ENCODE measurements at regions not wholly inside any gene's neighbourhood (a gene's known extent, or its start where the extent isn't known, plus 50 kb on each side); places are given as distances from the start of the nearest gene placed in this dataset.

DNA sequence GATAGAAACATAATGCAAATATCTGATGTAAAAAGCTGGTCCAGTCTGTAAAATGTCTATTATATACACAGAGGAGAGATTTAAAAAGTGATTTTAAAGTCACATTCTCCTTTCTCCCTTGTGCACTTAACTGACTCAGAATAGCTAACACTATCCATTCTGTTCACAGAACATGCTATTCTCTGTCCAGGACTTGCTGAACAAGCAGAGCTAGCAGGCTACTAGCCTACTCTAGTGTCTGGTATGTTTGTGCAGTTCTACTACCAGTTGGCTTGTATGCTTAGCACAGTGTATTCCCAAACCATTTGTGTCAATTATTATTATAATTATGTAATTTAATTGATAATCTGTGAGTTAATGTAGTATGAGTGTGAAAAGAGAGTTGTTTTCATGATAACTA lies 161.7 kb upstream of the NUDT12 start:
- POLR2A ChIA-PET = no interaction called here
- intact Hi-C loops (cut with micrococcal nuclease) = no loop called here
- no peaks in the 10 kb centered on the region for H3K27me3 Mint-ChIP-seq
- H3K4me3 Mint-ChIP-seq = no peak overlapping the region
- CTCF ChIA-PET = no interaction called here
- no peaks in the 10 kb centered on the region for H3K36me3 Mint-ChIP-seq (ENCODE audit: low read depth)
- no peaks in the 10 kb centered on the region for H3K4me1 Mint-ChIP-seq
- TF ChIP-seq, protein P1, sequence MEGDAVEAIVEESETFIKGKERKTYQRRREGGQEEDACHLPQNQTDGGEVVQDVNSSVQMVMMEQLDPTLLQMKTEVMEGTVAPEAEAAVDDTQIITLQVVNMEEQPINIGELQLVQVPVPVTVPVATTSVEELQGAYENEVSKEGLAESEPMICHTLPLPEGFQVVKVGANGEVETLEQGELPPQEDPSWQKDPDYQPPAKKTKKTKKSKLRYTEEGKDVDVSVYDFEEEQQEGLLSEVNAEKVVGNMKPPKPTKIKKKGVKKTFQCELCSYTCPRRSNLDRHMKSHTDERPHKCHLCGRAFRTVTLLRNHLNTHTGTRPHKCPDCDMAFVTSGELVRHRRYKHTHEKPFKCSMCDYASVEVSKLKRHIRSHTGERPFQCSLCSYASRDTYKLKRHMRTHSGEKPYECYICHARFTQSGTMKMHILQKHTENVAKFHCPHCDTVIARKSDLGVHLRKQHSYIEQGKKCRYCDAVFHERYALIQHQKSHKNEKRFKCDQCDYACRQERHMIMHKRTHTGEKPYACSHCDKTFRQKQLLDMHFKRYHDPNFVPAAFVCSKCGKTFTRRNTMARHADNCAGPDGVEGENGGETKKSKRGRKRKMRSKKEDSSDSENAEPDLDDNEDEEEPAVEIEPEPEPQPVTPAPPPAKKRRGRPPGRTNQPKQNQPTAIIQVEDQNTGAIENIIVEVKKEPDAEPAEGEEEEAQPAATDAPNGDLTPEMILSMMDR (IDR thresholded peaks at IDR 0.05) = no peak
- peaks cover 13% of the 10 kb centered on the region for H3K9me3 Mint-ChIP-seq
- no peak overlapping the region for H3K27ac Mint-ChIP-seq
- DNase-seq (no peak), ATAC-seq (ENCODE audit: low read depth) (no peak)

DNA sequence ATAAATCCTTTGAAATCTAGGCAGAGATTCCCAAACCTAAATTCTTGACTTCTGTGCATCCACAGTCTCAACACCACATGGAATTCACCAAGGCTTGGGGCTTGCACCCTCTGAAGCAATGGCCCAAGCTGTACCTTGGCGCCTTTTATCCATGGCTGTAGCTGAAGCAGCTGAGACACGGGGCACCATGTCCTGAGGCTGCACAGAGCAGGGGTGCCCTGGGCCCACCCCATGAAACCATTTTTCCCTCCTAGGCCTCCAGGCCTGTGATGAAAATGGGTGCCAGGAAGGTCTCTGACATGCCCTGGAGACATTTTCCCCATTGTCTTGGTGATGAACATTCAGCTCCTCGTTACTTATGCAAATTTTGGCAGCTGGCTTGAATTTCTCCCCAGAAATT lies 158.6 kb upstream of the NUDT12 start:
- peaks cover 19% of the 10 kb centered on the region for H3K9me3 Mint-ChIP-seq
- TF ChIP-seq, protein P1 (IDR thresholded peaks at IDR 0.05) = no peak
- no peaks in the 10 kb centered on the region for H3K4me1 Mint-ChIP-seq
- H3K4me3 Mint-ChIP-seq = no peak overlapping the region
- intact Hi-C loops (cut with micrococcal nuclease) = no loop called here
- no peak overlapping the region for H3K27ac Mint-ChIP-seq
- ChIA-PET CTCF (no interaction called here), POLR2A (no interaction called here)
- H3K36me3 Mint-ChIP-seq (ENCODE audit: low read depth) = no peaks in the 10 kb centered on the region
- ATAC-seq (ENCODE audit: low read depth) (no peak), DNase-seq (no peak)
- H3K27me3 Mint-ChIP-seq = no peaks in the 10 kb centered on the region

DNA sequence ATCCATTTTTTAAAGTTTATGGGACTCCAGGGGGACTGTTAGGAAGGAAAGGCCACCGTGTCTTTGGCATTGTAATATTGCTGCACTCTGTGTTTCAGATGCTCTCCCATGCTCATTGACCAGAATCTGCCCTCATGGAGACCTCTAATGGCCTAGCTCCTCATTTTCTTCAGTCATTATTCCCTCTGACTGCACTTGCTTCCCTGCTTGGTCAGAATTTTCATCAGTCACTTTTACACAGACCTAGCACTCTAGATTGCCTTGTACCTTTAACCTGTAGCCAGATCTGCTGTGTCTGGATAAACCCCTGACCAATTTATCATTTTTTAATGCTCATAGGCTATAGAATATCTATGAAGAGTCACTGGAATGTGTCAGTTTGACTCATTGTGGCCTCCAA lies 155.5 kb upstream of the NUDT12 start:
- ChIA-PET CTCF (no interaction called here), POLR2A (no interaction called here)
- DNase-seq (no peak), ATAC-seq (ENCODE audit: low read depth) (no peak)
- intact Hi-C loops (cut with micrococcal nuclease) = no loop called here
- H3K9me3 Mint-ChIP-seq = peaks cover 19% of the 10 kb centered on the region
- no peak overlapping the region for H3K4me3 Mint-ChIP-seq
- no peaks in the 10 kb centered on the region for H3K4me1 Mint-ChIP-seq
- H3K27ac Mint-ChIP-seq = no peak overlapping the region
- TF ChIP-seq, protein P1 (IDR thresholded peaks at IDR 0.05) = no peak
- H3K27me3 Mint-ChIP-seq = no peaks in the 10 kb centered on the region
- no peaks in the 10 kb centered on the region for H3K36me3 Mint-ChIP-seq (ENCODE audit: low read depth)

DNA sequence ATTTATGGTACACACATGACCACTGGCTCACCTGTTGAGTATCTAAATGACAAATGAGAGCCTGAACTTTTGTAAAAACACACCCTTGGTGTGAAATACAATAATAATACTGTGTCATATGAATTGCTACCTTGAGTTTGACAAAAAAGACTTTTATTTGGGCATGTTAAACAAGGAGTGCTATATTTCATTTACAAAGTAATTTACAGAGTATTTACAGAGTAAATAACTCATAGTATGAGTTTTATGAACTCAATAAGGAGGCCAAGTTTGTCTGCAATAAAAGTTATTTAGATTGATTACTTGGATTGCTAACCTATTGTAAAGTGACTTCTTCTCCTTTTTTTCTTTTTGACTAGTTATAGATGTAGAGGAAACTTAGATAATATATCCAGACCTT lies 146.0 kb upstream of the NUDT12 start:
- intact Hi-C loops (cut with micrococcal nuclease) = no loop called here
- Mint-ChIP-seq H3K27ac (no peak overlapping the region), H3K36me3 (ENCODE audit: low read depth) (no peaks in the 10 kb centered on the region), H3K4me1 (no peaks in the 10 kb centered on the region), H3K4me3 (no peak overlapping the region), H3K27me3 (no peaks in the 10 kb centered on the region), H3K9me3 (no peaks in the 10 kb centered on the region)
- DNase-seq (no peak), ATAC-seq (ENCODE audit: low read depth) (no peak)
- CTCF ChIA-PET = no interaction called here
- POLR2A ChIA-PET = no interaction called here
- TF ChIP-seq, protein P1 (IDR thresholded peaks at IDR 0.05) = no peak

DNA sequence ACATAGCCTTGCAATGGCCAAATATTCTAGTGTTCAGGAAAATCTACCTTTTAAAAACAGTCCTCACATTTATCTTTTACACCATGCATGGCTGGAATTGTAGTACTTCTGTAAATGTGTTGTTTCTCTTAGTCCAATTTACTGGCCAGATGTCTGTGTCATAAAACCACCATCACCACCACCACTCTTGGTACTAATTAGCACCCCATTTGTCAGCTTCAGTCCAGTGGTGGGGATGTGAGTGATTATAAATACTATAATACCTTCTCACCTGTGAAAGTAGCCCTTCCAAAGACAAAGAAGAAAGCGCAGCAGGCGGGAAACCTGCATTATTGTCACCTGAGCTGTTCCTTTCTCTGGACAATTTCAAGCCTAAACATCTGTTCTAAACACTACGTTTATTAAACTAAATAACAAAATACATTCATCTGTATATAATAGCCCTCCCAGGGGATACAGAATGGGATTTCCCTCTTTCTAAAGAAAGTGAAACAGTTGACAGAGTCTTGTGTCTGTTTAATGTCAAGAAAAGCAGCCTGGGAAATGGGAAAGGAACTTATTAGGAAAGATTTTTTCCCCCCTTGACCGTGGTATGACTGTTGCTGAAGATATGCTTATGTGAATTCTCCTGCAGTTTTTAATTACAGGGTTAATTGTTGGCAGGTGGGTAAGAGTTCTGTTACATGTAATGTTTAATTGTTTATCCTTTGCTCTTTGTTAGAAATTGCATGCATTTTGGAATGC lies 144.5 kb upstream of the NUDT12 start:
- Mint-ChIP-seq H3K9me3 (peaks cover 3% of the 10 kb centered on the region), H3K4me3 (no peak overlapping the region), H3K27ac (no peak overlapping the region), H3K36me3 (ENCODE audit: low read depth) (no peaks in the 10 kb centered on the region), H3K4me1 (no peaks in the 10 kb centered on the region), H3K27me3 (no peaks in the 10 kb centered on the region)
- no peak for ATAC-seq (ENCODE audit: low read depth)
- CTCF ChIA-PET = no interaction called here
- intact Hi-C loops (cut with micrococcal nuclease) = no loop called here
- no peak for DNase-seq
- POLR2A ChIA-PET = no interaction called here
- TF ChIP-seq, protein P1 (IDR thresholded peaks at IDR 0.05) = no peak

Measured in activated B cell treated with CpG ODN at 0.5 μM for 24 hours (primary cell).